ENCODE measurements at regions not wholly inside any gene's neighbourhood (a gene's known extent, or its start where the extent isn't known, plus 50 kb on each side); places are given as distances from the start of the nearest gene placed in this dataset.

GRCh38 chr11:27287205-27287604, 75.8 kb downstream of the CCDC34 start:
- H3K4me1 Mint-ChIP-seq = peaks cover 3% of the 10 kb centered on the region
- Histone ChIP-seq H3K79me2 (ENCODE audit: low read depth) (no peaks in the 10 kb centered on the region), H3K27me3 (no peaks in the 10 kb centered on the region), H4K20me1 (ENCODE audit: low read depth) (no peaks in the 10 kb centered on the region), H3F3A (ENCODE audit: low read depth) (peaks cover 3% of the 10 kb centered on the region), H3K4me2 (no peak overlapping the region), H3K36me3 (no peaks in the 10 kb centered on the region), H3K9me3 (ENCODE audit: low read depth) (peaks cover 6% of the 10 kb centered on the region), H3K4me1 (peaks cover 7% of the 10 kb centered on the region), H3K4me3 (no peak overlapping the region), H2AFZ (replicated peaks) (no peak overlapping the region), H3K9ac (no peak overlapping the region), H3K27ac (no peak overlapping the region)
- no peak overlapping the region for H3K27ac Mint-ChIP-seq
- no peak overlapping the region for H3K4me3 Mint-ChIP-seq
- DNase-seq (ENCODE audit: low spot score) = no peak
- peaks cover 14% of the 10 kb centered on the region for H3K36me3 Mint-ChIP-seq
- no peak for TF ChIP-seq CTCF (IDR thresholded peaks at IDR 0.05)
- TF ChIP-seq EZH2phosphoT487 (IDR thresholded peaks at IDR 0.05) = no peak
- TF ChIP-seq EZH2 (IDR thresholded peaks at IDR 0.05) = no peak
- H3K9me3 Mint-ChIP-seq = peaks cover 28% of the 10 kb centered on the region
- H3K27me3 Mint-ChIP-seq (ENCODE audit: insufficient read depth, low read depth) = peaks cover 5% of the 10 kb centered on the region

GRCh38 chr11:27285761-27286160, 77.3 kb downstream of the CCDC34 start:
- H3K9ac ChIP-seq = no peak overlapping the region
- H3K4me3 ChIP-seq = no peak overlapping the region
- no peaks in the 10 kb centered on the region for H3K9me3 ChIP-seq (ENCODE audit: low read depth)
- Mint-ChIP-seq H3K27me3 (ENCODE audit: insufficient read depth, low read depth) (peaks cover 5% of the 10 kb centered on the region), H3K4me1 (peaks cover 3% of the 10 kb centered on the region), H3K36me3 (peaks cover 4% of the 10 kb centered on the region), H3K9me3 (peaks cover 16% of the 10 kb centered on the region), H3K27ac (no peak overlapping the region), H3K4me3 (no peak overlapping the region)
- H3K79me2 ChIP-seq (ENCODE audit: low read depth) = no peaks in the 10 kb centered on the region
- no peak overlapping the region for H3K27ac ChIP-seq
- TF ChIP-seq EZH2 (IDR thresholded peaks at IDR 0.05) (no peak), CTCF (IDR thresholded peaks at IDR 0.05) (no peak), EZH2phosphoT487 (IDR thresholded peaks at IDR 0.05) (no peak)
- no peaks in the 10 kb centered on the region for H3K27me3 ChIP-seq
- peaks cover 7% of the 10 kb centered on the region for H3K4me1 ChIP-seq
- no peaks in the 10 kb centered on the region for H3K36me3 ChIP-seq
- H3K4me2 ChIP-seq = no peak overlapping the region
- no peak for DNase-seq (ENCODE audit: low spot score)
- no peak overlapping the region for H2AFZ ChIP-seq (replicated peaks)
- peaks cover 3% of the 10 kb centered on the region for H3F3A ChIP-seq (ENCODE audit: low read depth)
- no peaks in the 10 kb centered on the region for H4K20me1 ChIP-seq (ENCODE audit: low read depth)

GRCh38 chr11:27282806-27283205, 80.2 kb downstream of the CCDC34 start:
- no peak for TF ChIP-seq EZH2phosphoT487 (IDR thresholded peaks at IDR 0.05)
- TF ChIP-seq EZH2 (IDR thresholded peaks at IDR 0.05) = no peak
- no peak for TF ChIP-seq CTCF (IDR thresholded peaks at IDR 0.05)
- peaks cover 2% of the 10 kb centered on the region for H3K27me3 Mint-ChIP-seq (ENCODE audit: insufficient read depth, low read depth)
- no peak overlapping the region for H3K4me3 ChIP-seq
- H3K79me2 ChIP-seq (ENCODE audit: low read depth) = no peaks in the 10 kb centered on the region
- peak overlapping the region; percentile 89 for H2AFZ ChIP-seq (replicated peaks)
- H3K4me3 Mint-ChIP-seq = no peak overlapping the region
- H3K4me1 Mint-ChIP-seq = peaks cover 4% of the 10 kb centered on the region
- H3K36me3 Mint-ChIP-seq = no peaks in the 10 kb centered on the region
- H3K27ac Mint-ChIP-seq = no peak overlapping the region
- H3K27me3 ChIP-seq = no peaks in the 10 kb centered on the region
- no peaks in the 10 kb centered on the region for H4K20me1 ChIP-seq (ENCODE audit: low read depth)
- no peaks in the 10 kb centered on the region for H3K9me3 ChIP-seq (ENCODE audit: low read depth)
- H3K9me3 Mint-ChIP-seq = no peaks in the 10 kb centered on the region
- peak overlapping the region; percentile 16 for H3K27ac ChIP-seq
- peaks cover 7% of the 10 kb centered on the region for H3K4me1 ChIP-seq
- H3K9ac ChIP-seq = no peak overlapping the region
- peak; percentile 10 for DNase-seq (ENCODE audit: low spot score)
- H3K36me3 ChIP-seq = no peaks in the 10 kb centered on the region
- no peak overlapping the region for H3K4me2 ChIP-seq
- H3F3A ChIP-seq (ENCODE audit: low read depth) = peaks cover 3% of the 10 kb centered on the region
